Upper lobe of left lung (tissue), 4 donors: ENCODE measurements at regions not wholly inside any gene's neighbourhood (a gene's known extent, or its start where the extent isn't known, plus 50 kb on each side); places are given as distances from the start of the nearest gene placed in this dataset.

Experiments used
- EP300 ChIP-seq, 4 donors: sonication (generic); formaldehyde crosslinking; IDR thresholded peaks; one replicate each; pipeline ENCODE4 v1.5.1; 2017; ENCODE audit warnings: antibody characterized with exemption in 4 of 4, control low read depth in 2 of 4
- POLR2A ChIP-seq, 4 donors: fragments of 450-650 bp; IDR thresholded peaks; one replicate each; pipeline ENCODE4 v1.5.1; 2016 to 2017; ENCODE audit warnings: antibody characterized with exemption in 4 of 4, mild to moderate bottlenecking in 2 of 4
- POLR2AphosphoS5 ChIP-seq, 2 donors: sonication (generic); formaldehyde crosslinking; IDR thresholded peaks; one replicate each; pipeline ENCODE4 v1.5.1; 2017; ENCODE audit warnings: antibody characterized with exemption in 2 of 2
- TF ChIP-seq, protein P1 (sequence below), 6 experiments: fragments of 450-650 bp in 4 of 6; fragments of 200-600 bp in 2 of 6; sonication (generic) in 2 of 6; IDR thresholded peaks; one replicate each; pipeline ENCODE4 v1.5.1; 2016 to 2019; ENCODE audit warnings: antibody characterized with exemption in 6 of 6

DNA sequence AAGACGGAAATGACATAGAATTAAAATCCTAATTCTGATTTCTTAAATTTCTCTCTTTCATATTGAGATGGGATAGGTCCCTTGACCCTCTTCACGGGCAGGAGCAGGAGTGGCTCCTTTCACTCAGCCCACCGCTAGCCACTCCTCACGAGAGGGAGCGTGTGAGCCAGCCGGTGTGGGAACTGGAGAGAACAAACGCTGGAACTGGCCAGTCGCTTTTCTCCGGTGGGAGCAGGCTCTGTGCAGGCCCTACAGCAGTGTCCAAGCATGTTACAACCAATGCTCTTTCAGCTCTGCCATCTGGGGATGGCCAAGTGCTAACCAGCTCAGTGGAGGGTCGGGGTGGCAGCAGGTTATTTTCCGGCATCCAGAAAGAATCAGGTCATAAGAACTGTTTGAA is 815.5 kb upstream of the ADGRL4 start:
- TF ChIP-seq, protein P1, sequence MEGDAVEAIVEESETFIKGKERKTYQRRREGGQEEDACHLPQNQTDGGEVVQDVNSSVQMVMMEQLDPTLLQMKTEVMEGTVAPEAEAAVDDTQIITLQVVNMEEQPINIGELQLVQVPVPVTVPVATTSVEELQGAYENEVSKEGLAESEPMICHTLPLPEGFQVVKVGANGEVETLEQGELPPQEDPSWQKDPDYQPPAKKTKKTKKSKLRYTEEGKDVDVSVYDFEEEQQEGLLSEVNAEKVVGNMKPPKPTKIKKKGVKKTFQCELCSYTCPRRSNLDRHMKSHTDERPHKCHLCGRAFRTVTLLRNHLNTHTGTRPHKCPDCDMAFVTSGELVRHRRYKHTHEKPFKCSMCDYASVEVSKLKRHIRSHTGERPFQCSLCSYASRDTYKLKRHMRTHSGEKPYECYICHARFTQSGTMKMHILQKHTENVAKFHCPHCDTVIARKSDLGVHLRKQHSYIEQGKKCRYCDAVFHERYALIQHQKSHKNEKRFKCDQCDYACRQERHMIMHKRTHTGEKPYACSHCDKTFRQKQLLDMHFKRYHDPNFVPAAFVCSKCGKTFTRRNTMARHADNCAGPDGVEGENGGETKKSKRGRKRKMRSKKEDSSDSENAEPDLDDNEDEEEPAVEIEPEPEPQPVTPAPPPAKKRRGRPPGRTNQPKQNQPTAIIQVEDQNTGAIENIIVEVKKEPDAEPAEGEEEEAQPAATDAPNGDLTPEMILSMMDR (IDR thresholded peaks at IDR 0.05) = no peak
- TF ChIP-seq POLR2AphosphoS5 (IDR thresholded peaks at IDR 0.05) (no peak), POLR2A (IDR thresholded peaks at IDR 0.05) (no peak), EP300 (IDR thresholded peaks at IDR 0.05) (no peak)
